Neural progenitor cell (in vitro differentiated cells): ENCODE measurements at regions not wholly inside any gene's neighbourhood (a gene's known extent, or its start where the extent isn't known, plus 50 kb on each side); places are given as distances from the start of the nearest gene placed in this dataset.
A peak's percentile ranks its signal among the peaks of the same experiment; 100 is the strongest.

ENCODE experiments used
- DNase-seq: peaks from one replicate; pipeline ENCODE4 v3.0.0-alpha.2; 2016; ENCODE audit warnings: low spot score
- H2AFZ ChIP-seq: fragments of 200-600 bp; sonication (generic); replicated peaks from 2 replicates; pipeline ENCODE4 v1.6.1; 2016; ENCODE audit warnings: antibody characterized with exemption
- H3F3A ChIP-seq: fragments of 200-600 bp; sonication (generic); 2 replicates; pipeline ENCODE4 v1.6.1; 2016; ENCODE audit warnings: antibody characterized with exemption, low read depth
- H3K27ac ChIP-seq: fragments of 200-600 bp; sonication (generic); 2 replicates; pipeline ENCODE4 v1.5.1; 2016; ENCODE audit warnings: mild to moderate bottlenecking
- H3K27me3 ChIP-seq: fragments of 200-600 bp; sonication (generic); 2 replicates; pipeline ENCODE4 v1.6.1; 2016; ENCODE audit warnings: mild to moderate bottlenecking, moderate library complexity
- H3K36me3 ChIP-seq: fragments of 200-600 bp; sonication (generic); 2 replicates; pipeline ENCODE4 v1.5.1; 2016
- H3K4me1 ChIP-seq: fragments of 200-600 bp; sonication (generic); 2 replicates; pipeline ENCODE4 v1.6.1; 2016; ENCODE audit warnings: mixed run types
- H3K4me2 ChIP-seq: fragments of 200-600 bp; sonication (generic); 2 replicates; pipeline ENCODE4 v1.6.1; 2016
- H3K4me3 ChIP-seq: fragments of 200-600 bp; sonication (generic); 2 replicates; pipeline ENCODE4 v1.5.1; 2016
- H3K79me2 ChIP-seq: fragments of 200-600 bp; sonication (generic); 2 replicates; pipeline ENCODE4 v1.6.1; 2016; ENCODE audit warnings: low read depth
- H3K9ac ChIP-seq: fragments of 200-600 bp; sonication (generic); 2 replicates; pipeline ENCODE4 v1.6.1; 2016
- H3K9me3 ChIP-seq: fragments of 200-600 bp; sonication (generic); 2 replicates; pipeline ENCODE4 v1.5.1; 2016; ENCODE audit warnings: low read depth
- H4K20me1 ChIP-seq: fragments of 200-600 bp; sonication (generic); 2 replicates; pipeline ENCODE4 v1.6.1; 2016; ENCODE audit warnings: low read depth
- H3K27ac Mint-ChIP-seq: 3 replicates; pipeline ENCODE4 v1.8.0; 2021; ENCODE audit warnings: mixed read lengths
- H3K27me3 Mint-ChIP-seq: 2 replicates; pipeline ENCODE4 v1.8.0; 2022; ENCODE audit warnings: low read depth, mild to moderate bottlenecking, inconsistent platforms, moderate library complexity, mixed read lengths; ENCODE audit not compliant: insufficient read depth
- H3K36me3 Mint-ChIP-seq: 3 replicates; pipeline ENCODE4 v1.8.0; 2021; ENCODE audit warnings: mixed read lengths
- H3K4me1 Mint-ChIP-seq: 3 replicates; pipeline ENCODE4 v1.8.0; 2021; ENCODE audit warnings: mixed read lengths
- H3K4me3 Mint-ChIP-seq: 3 replicates; pipeline ENCODE4 v1.8.0; 2021; ENCODE audit warnings: mild to moderate bottlenecking, moderate library complexity, mixed read lengths
- H3K9me3 Mint-ChIP-seq: 3 replicates; pipeline ENCODE4 v1.8.0; 2020; ENCODE audit warnings: mixed read lengths
- CTCF ChIP-seq: fragments of 200-600 bp; sonication (generic); IDR thresholded peaks from 2 replicates; pipeline ENCODE4 v1.5.1; 2017; ENCODE audit warnings: antibody characterized with exemption, mild to moderate bottlenecking
- EZH2 ChIP-seq: fragments of 200-600 bp; sonication (generic); IDR thresholded peaks from 2 replicates; pipeline ENCODE4 v1.6.1; 2017; ENCODE audit warnings: antibody characterized with exemption, mild to moderate bottlenecking, moderate library complexity
- EZH2phosphoT487 ChIP-seq: fragments of 200-600 bp; sonication (generic); IDR thresholded peaks from 2 replicates; pipeline ENCODE4 v1.6.1; 2017; ENCODE audit warnings: antibody characterized with exemption

- H3K9me3 ChIP-seq: no peaks in the 10 kb centered on the region
- Mint-ChIP-seq H3K27ac (peak overlapping the region; percentile 70), H3K9me3 (no peaks in the 10 kb centered on the region), H3K4me3 (no peak overlapping the region), H3K36me3 (no peaks in the 10 kb centered on the region), H3K4me1 (peaks cover 30% of the 10 kb centered on the region), H3K27me3 (peaks cover 11% of the 10 kb centered on the region)
- no peaks in the 10 kb centered on the region for H3K79me2 ChIP-seq
- H3K4me3 ChIP-seq: no peak overlapping the region
- no peaks in the 10 kb centered on the region for H3K36me3 ChIP-seq
- peaks cover 16% of the 10 kb centered on the region for H3K4me1 ChIP-seq
- H3K27ac ChIP-seq: no peak overlapping the region
- H3K27me3 ChIP-seq: no peaks in the 10 kb centered on the region
- peak; percentile 88 for DNase-seq
- H2AFZ ChIP-seq: no peak overlapping the region
- no peak overlapping the region for H3K9ac ChIP-seq
- H3K4me2 ChIP-seq: peak overlapping the region; percentile 39
- no peaks in the 10 kb centered on the region for H4K20me1 ChIP-seq
- TF ChIP-seq CTCF: no peak
- no peak for TF ChIP-seq EZH2phosphoT487
- TF ChIP-seq EZH2: no peak
- H3F3A ChIP-seq: peaks cover 5% of the 10 kb centered on the region
Observed at GRCh38 chr22:26800858-26801257, 143.5 kb downstream of the MIAT start.

- no peak overlapping the region for H3K27ac Mint-ChIP-seq
- Histone ChIP-seq H3K9me3 (no peaks in the 10 kb centered on the region), H3K4me1 (peaks cover 16% of the 10 kb centered on the region), H3F3A (peaks cover 5% of the 10 kb centered on the region), H4K20me1 (no peaks in the 10 kb centered on the region), H3K27me3 (no peaks in the 10 kb centered on the region), H3K4me2 (no peak overlapping the region), H3K4me3 (no peak overlapping the region), H3K79me2 (no peaks in the 10 kb centered on the region), H2AFZ (no peak overlapping the region), H3K36me3 (no peaks in the 10 kb centered on the region), H3K27ac (no peak overlapping the region), H3K9ac (no peak overlapping the region)
- no peaks in the 10 kb centered on the region for H3K9me3 Mint-ChIP-seq
- DNase-seq: no peak
- peaks cover 28% of the 10 kb centered on the region for H3K4me1 Mint-ChIP-seq
- peaks cover 11% of the 10 kb centered on the region for H3K27me3 Mint-ChIP-seq
- H3K36me3 Mint-ChIP-seq: no peaks in the 10 kb centered on the region
- no peak overlapping the region for H3K4me3 Mint-ChIP-seq
- TF ChIP-seq CTCF (no peak), EZH2phosphoT487 (no peak), EZH2 (no peak)
Observed at GRCh38 chr22:26801449-26801848, 144.1 kb downstream of the MIAT start.

- no peaks in the 10 kb centered on the region for H3K36me3 ChIP-seq
- peaks cover 8% of the 10 kb centered on the region for H3K27me3 Mint-ChIP-seq
- H3K9ac ChIP-seq: no peak overlapping the region
- H3K4me3 ChIP-seq: no peak overlapping the region
- H2AFZ ChIP-seq: no peak overlapping the region
- no peaks in the 10 kb centered on the region for H3K79me2 ChIP-seq
- no peak overlapping the region for H3K27ac Mint-ChIP-seq
- H3K4me1 ChIP-seq: peaks cover 19% of the 10 kb centered on the region
- H3F3A ChIP-seq: peaks cover 5% of the 10 kb centered on the region
- no peak for TF ChIP-seq CTCF
- TF ChIP-seq EZH2phosphoT487: no peak
- no peak for TF ChIP-seq EZH2
- no peaks in the 10 kb centered on the region for H3K27me3 ChIP-seq
- H4K20me1 ChIP-seq: no peaks in the 10 kb centered on the region
- no peaks in the 10 kb centered on the region for H3K36me3 Mint-ChIP-seq
- no peaks in the 10 kb centered on the region for H3K9me3 ChIP-seq
- no peaks in the 10 kb centered on the region for H3K9me3 Mint-ChIP-seq
- H3K4me3 Mint-ChIP-seq: no peak overlapping the region
- no peak overlapping the region for H3K4me2 ChIP-seq
- no peak for DNase-seq
- H3K4me1 Mint-ChIP-seq: peaks cover 22% of the 10 kb centered on the region
- H3K27ac ChIP-seq: no peak overlapping the region
Observed at GRCh38 chr22:26804315-26804714, 146.9 kb downstream of the MIAT start.
